IMR-90 (cell line): ENCODE measurements at regions not wholly inside any gene's neighbourhood (a gene's known extent, or its start where the extent isn't known, plus 50 kb on each side); places are given as distances from the start of the nearest gene placed in this dataset.

Experiments
- ATAC-seq: fragments of 200-7000 bp; cut with Tn5 transposase; 2 replicates; pipeline ENCODE4 v1.9.1; 2020; ENCODE audit warnings: low read depth, mild to moderate bottlenecking, moderate library complexity
- BruUV-seq: library from RNA; stranded (reverse); fragments of 400-500 nt; replicated peaks from 2 replicates; lab custom pipeline; 2021; lab: Mats Ljungman, UMichigan
- CTCF ChIA-PET: fragments of 300-600 bp; formaldehyde crosslinking; extraction: SDS; loops from one replicate; lab custom pipeline; 2021; ENCODE audit warnings: antibody characterized with exemption; lab: Yijun Ruan, JAX
- POLR2A ChIA-PET: fragments of 300-600 bp; sonication (Branson Sonifier 250); formaldehyde crosslinking; loops from one replicate; lab custom pipeline; 2022; ENCODE audit warnings: antibody characterized with exemption; ENCODE audit not compliant: unreplicated experiment; lab: Charles Lee
- DNase-seq: peaks from one replicate; pipeline ENCODE4 v3.0.0; 2013
- H2AFZ ChIP-seq: replicated peaks from 2 replicates; pipeline ENCODE3; 2013; ENCODE audit warnings: low read length, mild to moderate bottlenecking; ENCODE audit not compliant: poor library complexity
- H2AK5ac ChIP-seq: 2 replicates; pipeline ENCODE4 v1.6.1; 2013; ENCODE audit warnings: low read depth, low read length, inconsistent platforms
- H2AK9ac ChIP-seq: replicated peaks from 2 replicates; pipeline ENCODE3; 2013; ENCODE audit warnings: mild to moderate bottlenecking, low read depth, low read length, moderate library complexity; ENCODE audit not compliant: poor library complexity
- H2BK120ac ChIP-seq: 2 replicates; pipeline ENCODE4 v1.6.1; 2013; ENCODE audit warnings: low read depth, low read length, inconsistent platforms
- H2BK15ac ChIP-seq: 3 replicates; pipeline ENCODE4 v1.6.1; 2013; ENCODE audit warnings: low read depth, low read length, inconsistent platforms
- H2BK20ac ChIP-seq: 2 replicates; pipeline ENCODE4 v1.6.1; 2013; ENCODE audit warnings: low read depth, mild to moderate bottlenecking, inconsistent platforms, low read length, moderate library complexity
- H2BK5ac ChIP-seq: 2 replicates; pipeline ENCODE4 v1.6.1; 2013; ENCODE audit warnings: mild to moderate bottlenecking, low read depth, low read length, inconsistent platforms; ENCODE audit not compliant: poor library complexity, severe bottlenecking
- H3K14ac ChIP-seq: replicated peaks from 2 replicates; pipeline ENCODE4 v1.6.1; 2013; ENCODE audit warnings: low read depth, low read length, inconsistent platforms
- H3K18ac ChIP-seq: 2 replicates; pipeline ENCODE4 v1.6.1; 2013; ENCODE audit warnings: low read depth, low read length, control low read depth
- H3K23ac ChIP-seq: 2 replicates; pipeline ENCODE4 v1.6.1; 2013; ENCODE audit warnings: low read depth, low read length, inconsistent platforms
- H3K27ac ChIP-seq: 2 replicates; pipeline ENCODE4 v1.5.1; 2013; ENCODE audit warnings: mild to moderate bottlenecking, control low read depth, low read length; ENCODE audit not compliant: insufficient read depth
- H3K27me3 ChIP-seq: 2 replicates; pipeline ENCODE4 v1.6.1; 2013; ENCODE audit warnings: low read length; ENCODE audit not compliant: control insufficient read depth, insufficient read depth
- H3K36me3 ChIP-seq: 2 replicates; pipeline ENCODE4 v1.6.1; 2013; ENCODE audit warnings: low read length, mixed read lengths; ENCODE audit not compliant: control insufficient read depth, insufficient read depth
- H3K4ac ChIP-seq: 2 replicates; pipeline ENCODE4 v1.6.1; 2013; ENCODE audit warnings: low read depth, low read length, inconsistent platforms
- H3K4me1 ChIP-seq: 2 replicates; pipeline ENCODE4 v1.6.1; 2013; ENCODE audit warnings: low read length, mixed read lengths; ENCODE audit not compliant: control insufficient read depth, insufficient read depth
- H3K4me2 ChIP-seq: 2 replicates; pipeline ENCODE4 v1.6.1; 2013; ENCODE audit warnings: low read depth, mild to moderate bottlenecking, control low read depth, low read length, moderate library complexity
- H3K4me3 ChIP-seq: 2 replicates; pipeline ENCODE4 v1.5.1; 2013; ENCODE audit warnings: low read depth, mild to moderate bottlenecking, control low read depth, low read length, moderate library complexity; ENCODE audit not compliant: insufficient read depth
- H3K56ac ChIP-seq: 2 replicates; pipeline ENCODE4 v1.6.1; 2013; ENCODE audit warnings: low read length, inconsistent platforms; ENCODE audit not compliant: insufficient read depth; ENCODE audit errors: extremely low read depth
- H3K79me1 ChIP-seq, 2 experiments: 2 replicates each; pipeline ENCODE4 v1.6.1; 2013; ENCODE audit warnings: low read length in 2 of 2, inconsistent platforms in 1 of 2, low read depth in 1 of 2
- H3K9ac ChIP-seq: 2 replicates; pipeline ENCODE4 v1.6.1; 2013; ENCODE audit warnings: low read depth, low read length, control low read depth
- H3K9me1 ChIP-seq: 2 replicates; pipeline ENCODE4 v1.6.1; 2013; ENCODE audit warnings: low read length, inconsistent platforms; ENCODE audit not compliant: insufficient read depth
- H3K9me3 ChIP-seq: 2 replicates; pipeline ENCODE4 v1.6.1; 2013; ENCODE audit warnings: low read length; ENCODE audit not compliant: control insufficient read depth, insufficient read depth
- H4K20me1 ChIP-seq: 2 replicates; pipeline ENCODE4 v1.6.1; 2013; ENCODE audit warnings: low read length, inconsistent platforms; ENCODE audit not compliant: insufficient read depth
- H4K5ac ChIP-seq: 2 replicates; pipeline ENCODE4 v1.6.1; 2013; ENCODE audit warnings: mild to moderate bottlenecking, low read depth, low read length, control low read depth
- H4K8ac ChIP-seq, 2 experiments: 2 replicates each; pipeline ENCODE4 v1.6.1; 2013; ENCODE audit warnings: low read depth in 2 of 2, low read length in 2 of 2, control low read depth in 1 of 2, inconsistent platforms in 1 of 2
- H4K91ac ChIP-seq: 2 replicates; pipeline ENCODE4 v1.6.1; 2013; ENCODE audit warnings: low read depth, low read length, inconsistent platforms; ENCODE audit not compliant: insufficient read depth
- CEBPB ChIP-seq: IDR thresholded peaks from 2 replicates; pipeline ENCODE4 v1.6.1; 2012; ENCODE audit warnings: low read depth, low read length, improper control_type of control experiment
- CTCF ChIP-seq: conservative IDR thresholded peaks from 2 replicates; pipeline ENCODE4 v1.5.1; 2012; ENCODE audit warnings: mild to moderate bottlenecking, low read depth, low read length, improper control_type of control experiment
- MAFK ChIP-seq: IDR thresholded peaks from 2 replicates; pipeline ENCODE4 v1.6.1; 2012; ENCODE audit warnings: low read depth, low read length, improper control_type of control experiment
- MXI1 ChIP-seq: IDR thresholded peaks from 2 replicates; pipeline ENCODE4 v1.6.1; 2012; ENCODE audit warnings: low read depth, mild to moderate bottlenecking, low read length, moderate library complexity, borderline replicate concordance
- NFE2L2 ChIP-seq: fragments of 150-350 bp; IDR thresholded peaks from 2 replicates; pipeline ENCODE4 v1.6.1; 2016; ENCODE audit warnings: low read depth, mild to moderate bottlenecking, low read length
- RCOR1 ChIP-seq: IDR thresholded peaks from 2 replicates; pipeline ENCODE4 v1.6.1; 2012; ENCODE audit warnings: mild to moderate bottlenecking, low read length, improper control_type of control experiment; ENCODE audit not compliant: insufficient replicate concordance
- RFX5 ChIP-seq: IDR thresholded peaks from 2 replicates; pipeline ENCODE4 v1.8.0; 2012; ENCODE audit warnings: low read depth, mild to moderate bottlenecking, low read length, moderate library complexity
- SMC3 ChIP-seq: fragments of 150-350 bp; IDR thresholded peaks from 2 replicates; pipeline ENCODE4 v1.6.1; 2016; ENCODE audit warnings: low read depth, mild to moderate bottlenecking, antibody characterized with exemption, low read length, moderate library complexity
- USF2 ChIP-seq: fragments of 150-350 bp; IDR thresholded peaks from 2 replicates; pipeline ENCODE4 v1.6.1; 2017; ENCODE audit warnings: mild to moderate bottlenecking, antibody characterized with exemption, low read length, low read depth
- WGBS, 2 experiments: methylation state at CpG; one replicate each; pipeline versions ENCODE4 v1.1.5 to v1.1.7; 2013; ENCODE audit warnings: missing lambda C conversion rate in 2 of 2; ENCODE audit not compliant: insufficient read length in 1 of 2; ENCODE audit errors: extremely low coverage in 2 of 2; 5-methylcytosine and 5-hydroxymethylcytosine counted together
- dilution Hi-C: fragments of 300-500 bp; cut with HindIII; formaldehyde crosslinking; loops from one replicate; pipeline ENCODE4 v1.14.3; 2018; ENCODE audit warnings: low sequenced_read_pairs; ENCODE audit not compliant: unreplicated experiment
- in situ Hi-C: fragments of 300-500 bp; cut with MboI; formaldehyde crosslinking; loops from 3 replicates; pipeline ENCODE4 v1.14.3; 2019; ENCODE audit warnings: low sequenced_read_pairs, inconsistent platforms, mixed read lengths
- intact Hi-C: fragments of 100-400 bp; cut with micrococcal nuclease; formaldehyde crosslinking; loops from 2 replicates; pipeline ENCODE4 v1.10.0; 2022

GRCh38 chr1:56331207-56331891 lies 248.0 kb downstream of the PLPP3 start:
- Histone ChIP-seq H2BK5ac (no peak overlapping the region), H2BK15ac (peak overlapping the region; percentile 68; the same call in 1 of the 3 replicates), H3K14ac (peak overlapping the region; percentile 4; the same call in 1 of the 2 replicates), H3K9me3 (no peaks in the 10 kb centered on the region), H2BK20ac (0 out of 2 replicates have a peak overlapping the region, but pooled peaks have one; percentile 49), H2AFZ (peak overlapping the region; percentile 1), H3K27me3 (no peaks in the 10 kb centered on the region), H2AK5ac (no peak overlapping the region; the same call in 1 of the 2 replicates), H4K5ac (no peak overlapping the region; the same call in 1 of the 2 replicates), H3K56ac (no peak overlapping the region), H3K36me3 (no peaks in the 10 kb centered on the region), H3K27ac (peak overlapping the region; percentile 47; the same call in 1 of the 2 replicates), H3K9me1 (peaks cover 8% of the 10 kb centered on the region; the same call in 1 of the 2 replicates), H3K23ac (no peak overlapping the region), H2AK9ac (no peak overlapping the region), H3K18ac (peak overlapping the region; percentile 20; the same call in 1 of the 2 replicates), H3K4me3 (no peak overlapping the region), H3K4ac (peak overlapping the region; percentile 76), H4K20me1 (no peaks in the 10 kb centered on the region), H3K9ac (no peak overlapping the region), H3K4me2 (no peak overlapping the region), H4K91ac (peak overlapping the region; percentile 25), H3K79me1 (no peaks in the 10 kb centered on the region), H4K8ac (peak overlapping the region; percentile 23 to 24; a peak in 1 of 4 replicates), H3K4me1 (peaks cover 23% of the 10 kb centered on the region), H2BK120ac (peak overlapping the region; percentile 57)
- in situ Hi-C loops, result no loop called here
- no peak for DNase-seq
- ChIA-PET POLR2A (no interaction called here), CTCF (interaction anchor here (1.0 kb wide), 1 partner anchor 42 kb away, joined by 5 read pairs; no protein-coding TSS in a partner anchor)
- BruUV-seq, result no TSS peak
- TF ChIP-seq RFX5 (no peak), SMC3 (no peak), NFE2L2 (no peak), MAFK (no peak), CTCF (no peak), RCOR1 (no peak), MXI1 (no peak), USF2 (no peak), CEBPB (no peak)
- peak; percentile 19 for ATAC-seq
- dilution Hi-C loops, result no loop called here
- WGBS, 2 experiments, result no CpG with 5 or more reads among the region's 2 CpGs
- intact Hi-C loops, result no loop called here
